NCI-H460 (cell line): ENCODE measurements at regions not wholly inside any gene's neighbourhood (a gene's known extent, or its start where the extent isn't known, plus 50 kb on each side); places are given as distances from the start of the nearest gene placed in this dataset.

Source experiments
- DNase-seq: peaks from one replicate; pipeline ENCODE4 v3.0.0-alpha.2; 2016; ENCODE audit warnings: low read depth; ENCODE audit errors: extremely low read depth

GRCh38 chr2:129457277-129457818 is 522.1 kb upstream of the RAB6C start:
- DNase-seq: no peak

GRCh38 chr2:129458006-129458405 is 521.5 kb upstream of the RAB6C start:
- no peak for DNase-seq

GRCh38 chr2:129458436-129458835 is 521.0 kb upstream of the RAB6C start:
- DNase-seq: no peak

DNA sequence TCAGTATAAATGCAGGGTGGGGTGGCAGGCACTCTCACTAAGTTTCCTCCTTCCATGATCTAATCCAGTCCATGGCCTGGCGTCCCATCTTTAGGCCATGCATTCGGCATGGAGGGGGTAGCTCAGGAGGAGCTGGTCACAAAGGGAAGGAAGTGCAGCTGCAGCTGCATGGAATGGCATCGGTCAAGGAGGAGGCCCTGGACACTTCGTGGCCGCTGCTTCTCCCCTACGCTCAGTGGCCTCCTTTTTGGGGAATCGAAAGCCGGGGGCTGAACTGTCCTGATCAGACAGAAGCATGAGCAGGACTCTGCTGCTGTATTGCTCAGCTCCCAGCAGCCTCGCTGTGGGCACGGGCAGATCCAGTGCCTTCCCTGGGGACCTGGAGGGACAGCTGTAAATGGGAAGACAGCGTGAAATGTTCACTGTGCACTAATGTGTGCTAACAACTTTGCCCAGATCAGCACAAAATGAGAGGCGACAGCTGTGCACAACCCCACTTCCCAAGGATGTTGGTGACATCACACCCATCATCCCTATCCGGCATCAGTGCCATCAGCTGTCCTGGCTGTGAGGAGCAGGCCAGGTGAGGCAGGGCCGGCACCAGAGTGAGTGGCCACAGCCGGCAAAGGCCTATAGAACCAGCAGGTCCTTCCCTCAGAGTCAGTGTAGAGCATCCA is 520.1 kb upstream of the RAB6C start:
- DNase-seq: no peak

DNA sequence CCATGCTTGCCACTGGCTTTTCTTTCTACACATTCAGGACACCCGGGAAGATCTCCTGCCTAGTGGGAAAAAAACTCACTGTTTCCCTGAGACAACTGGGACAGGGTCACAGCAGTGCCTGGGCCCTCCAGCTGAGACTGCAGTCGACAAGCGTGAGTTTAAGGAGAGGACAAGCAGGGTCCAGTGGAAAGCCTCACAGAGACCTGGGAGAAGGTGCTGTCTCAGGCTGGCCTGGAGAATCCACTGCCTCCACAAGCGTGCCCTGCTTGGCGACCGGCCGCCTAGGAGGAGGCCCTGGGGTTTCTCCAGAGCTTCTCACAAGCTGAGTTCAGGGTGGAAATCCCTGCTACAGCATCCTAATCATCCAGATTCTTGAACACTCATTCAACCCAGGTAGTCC is 519.6 kb upstream of the RAB6C start:
- no peak for DNase-seq

DNA sequence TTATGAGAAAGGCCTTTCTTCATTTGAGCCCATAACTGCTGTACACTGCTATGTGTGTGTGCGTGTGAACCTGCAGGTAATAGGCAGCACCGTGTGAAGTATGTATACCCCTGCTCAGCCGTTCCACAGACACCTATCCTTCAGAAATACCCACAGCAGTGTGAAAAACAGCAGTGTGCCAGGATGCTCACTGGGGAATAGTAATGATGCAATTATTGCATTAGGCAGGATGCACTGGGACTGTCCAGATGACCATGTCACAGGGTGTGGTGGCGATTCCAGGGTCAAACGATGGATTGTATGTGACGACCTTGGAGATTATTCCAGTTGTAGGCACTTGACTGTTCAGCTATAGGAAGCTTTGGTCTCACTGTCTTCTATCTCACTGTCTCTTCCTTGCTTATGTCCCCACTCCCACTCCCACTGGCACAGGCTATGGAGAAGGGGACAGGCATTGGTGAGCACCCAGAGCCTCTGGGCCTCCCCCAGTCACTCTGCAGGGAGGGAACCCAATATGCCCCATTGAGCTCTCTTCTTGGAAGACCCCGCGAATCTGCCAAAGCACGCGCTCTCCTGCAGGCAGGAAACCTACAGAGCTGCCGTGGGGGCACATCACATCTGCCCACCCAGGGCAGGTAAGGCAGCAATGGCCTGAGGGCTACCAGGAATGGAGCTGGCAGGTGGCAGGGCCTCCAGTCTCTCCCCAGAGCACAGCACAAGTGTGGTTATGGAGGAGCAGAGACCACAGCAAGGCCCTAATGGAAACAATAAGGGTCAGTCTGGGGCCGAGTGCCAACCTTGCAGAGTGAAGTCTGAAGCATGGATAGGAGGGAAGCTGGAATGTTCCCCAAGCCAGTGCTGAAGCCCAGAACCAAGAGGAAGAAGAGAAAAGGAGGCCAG is 518.9 kb upstream of the RAB6C start:
- DNase-seq: no peak

DNA sequence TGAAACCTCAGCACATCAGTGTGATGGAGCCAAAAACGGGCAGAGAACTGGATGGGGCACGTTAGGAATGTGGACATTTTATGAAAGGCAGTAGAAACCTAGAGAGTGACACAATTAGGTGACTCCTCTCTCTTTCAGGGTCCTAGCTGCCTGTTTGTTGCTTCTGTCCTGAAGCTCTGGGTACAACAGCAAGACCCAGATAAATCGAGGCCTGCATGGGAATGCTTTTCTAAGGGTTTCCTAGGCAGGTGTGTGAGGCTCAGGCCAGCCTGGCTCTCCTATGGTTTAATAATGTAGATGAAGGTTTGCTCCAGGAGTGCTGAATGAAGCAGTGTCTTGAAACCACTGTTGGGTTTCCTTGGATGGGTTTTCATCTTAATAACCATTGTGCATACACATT is 517.1 kb upstream of the RAB6C start:
- DNase-seq: no peak

GRCh38 chr2:129462967-129463366 is 516.5 kb upstream of the RAB6C start:
- DNase-seq: no peak

DNA sequence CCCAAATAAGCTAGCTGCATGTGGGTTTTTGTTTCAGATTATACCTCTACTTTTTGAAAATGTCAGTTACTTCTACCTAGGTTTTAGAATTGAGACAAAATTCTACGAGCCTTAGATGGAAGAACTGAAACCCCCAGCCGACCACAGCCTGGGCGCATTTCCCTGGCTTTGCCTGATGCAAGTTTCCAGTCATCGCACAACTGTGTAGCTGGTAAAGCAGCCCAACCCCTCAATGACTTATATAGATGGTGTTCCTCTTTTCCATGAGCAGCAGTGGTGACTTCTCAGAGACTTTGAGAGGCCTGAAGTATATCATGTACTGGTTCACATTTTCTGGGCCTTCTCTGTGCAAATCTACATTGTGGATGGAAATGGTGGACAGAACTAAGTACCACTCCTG is 515.4 kb upstream of the RAB6C start:
- DNase-seq: no peak

GRCh38 chr2:129464631-129465030 is 514.8 kb upstream of the RAB6C start:
- no peak for DNase-seq

DNA sequence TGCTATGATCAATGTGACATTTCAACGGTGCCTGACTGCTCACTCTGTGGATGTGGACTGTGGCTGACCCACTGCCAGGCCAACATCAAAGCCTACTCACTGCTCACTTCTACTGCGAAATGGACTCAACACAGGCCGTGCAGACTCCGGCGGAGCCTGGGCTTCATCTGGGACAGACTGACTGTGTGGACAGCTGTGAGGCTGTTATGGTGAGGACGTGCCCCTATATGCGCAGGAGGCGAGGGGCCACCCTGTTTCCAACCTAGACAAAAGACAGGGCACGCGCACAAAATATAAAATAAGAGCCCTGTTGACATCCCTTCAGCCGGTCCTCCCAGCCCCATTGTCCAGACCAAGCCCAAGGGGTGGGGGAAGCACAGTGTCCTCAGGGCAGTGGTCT is 514.4 kb upstream of the RAB6C start:
- no peak for DNase-seq

DNA sequence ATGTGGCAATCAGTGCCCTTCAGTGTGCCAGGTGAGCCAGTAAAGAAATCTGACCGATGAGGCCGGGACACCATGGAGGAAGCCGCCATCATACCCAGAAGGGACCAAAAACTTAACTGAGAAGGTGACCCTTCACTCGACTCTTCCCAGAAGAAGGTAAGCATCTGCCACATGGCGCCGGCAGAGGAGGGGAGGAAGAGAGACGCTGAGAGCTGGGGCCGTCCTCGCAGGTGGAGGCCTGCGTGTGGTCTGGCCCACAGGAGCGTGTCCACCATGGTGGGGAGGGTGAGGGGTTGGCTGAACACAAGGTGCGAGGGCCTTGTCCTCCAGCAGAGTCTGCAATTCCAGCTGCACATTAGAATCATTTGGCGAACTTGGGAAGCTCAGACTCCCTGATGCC is 513.1 kb upstream of the RAB6C start:
- DNase-seq: no peak

- no peak for DNase-seq
These were observed 512.3 kb upstream of the RAB6C start for GRCh38 chr2:129467012-129467779.

- DNase-seq: no peak
These were observed 511.5 kb upstream of the RAB6C start for GRCh38 chr2:129467941-129468340.

DNA sequence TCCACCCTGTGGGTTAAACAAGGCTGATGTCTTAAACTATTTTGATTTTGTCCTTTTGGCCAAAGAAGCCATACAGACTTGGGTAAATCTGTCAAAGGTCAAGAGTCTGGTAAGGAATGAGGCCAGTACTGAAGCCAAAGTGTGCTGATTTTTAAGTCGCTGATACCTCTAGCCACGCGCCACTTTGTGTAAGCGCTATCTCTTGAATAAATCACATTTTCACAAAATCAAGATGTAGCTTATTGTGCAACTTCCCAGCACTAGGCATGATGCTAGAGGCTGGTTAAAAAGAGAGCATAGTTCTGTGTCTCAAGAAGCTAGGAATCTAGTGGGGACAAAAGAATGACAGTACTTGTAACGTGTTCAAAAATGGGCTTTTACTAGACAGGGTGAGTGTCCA is 510.6 kb upstream of the RAB6C start:
- DNase-seq: no peak

DNA sequence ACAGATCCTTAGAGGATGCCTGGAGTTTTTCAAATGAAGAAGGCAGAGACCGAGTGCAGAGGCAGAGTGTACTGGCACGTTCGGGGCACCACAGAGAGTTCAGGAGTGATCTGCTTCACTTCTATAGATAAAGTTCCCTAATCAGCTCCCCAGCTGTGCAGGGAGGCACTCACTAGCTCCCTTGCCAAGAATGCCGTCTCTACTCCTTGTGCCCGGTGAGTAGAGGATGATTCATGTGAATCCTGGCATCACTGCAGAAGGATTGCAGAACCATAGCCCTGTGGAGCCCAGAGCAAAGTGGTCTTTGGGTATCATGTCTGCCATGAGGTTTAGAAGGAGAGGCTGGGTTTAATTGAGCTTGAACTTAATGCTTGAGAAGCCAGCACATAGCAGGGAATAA is 510.1 kb upstream of the RAB6C start:
- no peak for DNase-seq

DNA sequence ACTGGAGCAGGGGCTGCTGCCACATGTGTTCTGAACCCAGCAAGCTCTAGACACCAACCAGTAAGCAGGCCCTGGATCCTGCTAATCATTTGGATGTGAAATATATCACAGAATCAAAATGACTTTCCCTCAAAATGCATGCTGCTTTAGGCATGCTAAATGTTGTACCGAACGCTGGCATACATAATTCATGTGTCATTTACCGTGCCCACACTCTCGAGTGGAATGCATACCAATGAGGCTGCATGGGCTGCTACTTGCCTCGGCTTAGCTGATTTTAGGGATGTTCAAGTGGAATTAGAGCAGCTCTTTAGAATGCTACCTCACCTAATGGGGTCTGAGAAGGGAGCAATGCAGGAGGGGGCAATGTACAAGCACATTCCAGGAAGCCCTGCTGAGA is 509.6 kb upstream of the RAB6C start:
- no peak for DNase-seq

GRCh38 chr2:129478902-129479517 is 500.5 kb upstream of the RAB6C start:
- DNase-seq: no peak

DNA sequence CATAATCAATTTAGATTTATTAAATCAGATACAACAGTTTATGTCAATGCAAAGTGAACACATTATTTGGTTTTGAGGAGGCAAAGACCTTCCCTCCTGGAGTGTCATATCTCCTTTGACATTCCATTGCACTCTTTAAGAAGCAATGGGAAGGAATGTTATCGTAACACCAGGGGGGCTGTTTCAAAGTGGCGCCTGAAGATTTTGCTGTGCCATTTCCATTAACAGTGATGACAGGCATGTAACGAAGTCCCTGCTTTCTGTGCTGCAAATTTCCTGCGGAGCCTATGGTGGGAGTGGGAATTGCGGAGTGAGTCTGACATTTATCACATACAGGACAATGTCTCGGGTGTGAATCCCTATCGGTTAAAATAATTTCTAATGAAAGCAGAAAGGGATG is 499.6 kb upstream of the RAB6C start:
- DNase-seq: no peak

GRCh38 chr2:129480790-129481189 is 498.7 kb upstream of the RAB6C start:
- DNase-seq: no peak
